B cell (primary cell): ENCODE measurements at regions not wholly inside any gene's neighbourhood (a gene's known extent, or its start where the extent isn't known, plus 50 kb on each side); places are given as distances from the start of the nearest gene placed in this dataset.

Experiments
- CTCF ChIP-seq: fragments of 200-600 bp; IDR thresholded peaks from one replicate; pipeline ENCODE4 v1.8.0; 2022; ENCODE audit warnings: antibody characterized with exemption, mild to moderate bottlenecking
- EZH2 ChIP-seq: IDR thresholded peaks from 2 replicates; pipeline ENCODE4 v1.6.1; 2012; ENCODE audit warnings: borderline replicate concordance, low read depth, mild to moderate bottlenecking, moderate library complexity, low read length; ENCODE audit not compliant: insufficient read depth, poor library complexity, severe bottlenecking

- no peak for TF ChIP-seq EZH2
- TF ChIP-seq CTCF = no peak
These were observed 80.7 kb upstream of the EMX2 start for GRCh38 chr10:117461766-117462423.
